Activated CD4-positive, alpha-beta T cell treated with anti-CD3 and anti-CD28 coated beads for 24 hours (primary cell): ENCODE measurements at regions not wholly inside any gene's neighbourhood (a gene's known extent, or its start where the extent isn't known, plus 50 kb on each side); places are given as distances from the start of the nearest gene placed in this dataset.
"Not testable (repeated sequence)": the region's sequence is repeated elsewhere in the genome, so short reads cannot be mapped to it uniquely, and the experiment has no call there.

ENCODE experiments used
- DNase-seq, 2 donors: peaks; one replicate each; pipeline ENCODE4 v3.0.0-alpha.2; 2020; ENCODE audit warnings: low read depth in 2 of 2

DNA sequence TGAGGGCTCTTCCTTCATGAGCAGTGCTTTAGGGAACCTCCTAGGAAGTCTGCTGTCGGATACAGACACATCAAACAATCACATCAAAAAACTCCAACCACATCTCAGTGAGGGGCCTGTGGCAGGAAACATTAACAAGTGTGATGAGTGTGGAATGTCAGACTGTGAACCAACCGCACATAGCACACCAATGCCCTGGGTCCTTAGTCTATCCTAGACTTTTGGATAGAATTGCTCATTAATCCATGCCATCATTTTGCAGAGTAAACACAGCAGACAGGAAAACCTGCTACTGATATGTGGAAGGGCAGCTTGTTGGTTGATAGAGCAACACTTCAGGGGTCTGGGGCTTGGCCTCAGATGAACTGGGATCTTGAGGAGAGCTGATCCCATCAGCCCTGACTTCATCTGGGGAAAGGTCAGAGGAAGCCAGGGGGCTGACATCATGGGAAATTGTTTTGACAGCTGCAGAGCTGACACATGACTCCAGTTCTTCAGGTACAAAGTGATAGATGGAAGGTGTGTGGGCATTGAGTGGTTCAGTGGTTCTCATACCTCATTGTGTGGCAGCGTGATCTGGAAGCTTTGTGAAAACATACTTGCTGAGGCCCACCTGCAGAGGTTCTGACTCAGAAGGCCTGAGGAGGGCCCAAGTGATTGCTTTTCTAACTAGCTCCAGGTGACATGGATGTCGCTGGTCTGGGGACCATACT lies 193.3 kb downstream of the DIRAS2 start:
- DNase-seq, result no peak

DNA sequence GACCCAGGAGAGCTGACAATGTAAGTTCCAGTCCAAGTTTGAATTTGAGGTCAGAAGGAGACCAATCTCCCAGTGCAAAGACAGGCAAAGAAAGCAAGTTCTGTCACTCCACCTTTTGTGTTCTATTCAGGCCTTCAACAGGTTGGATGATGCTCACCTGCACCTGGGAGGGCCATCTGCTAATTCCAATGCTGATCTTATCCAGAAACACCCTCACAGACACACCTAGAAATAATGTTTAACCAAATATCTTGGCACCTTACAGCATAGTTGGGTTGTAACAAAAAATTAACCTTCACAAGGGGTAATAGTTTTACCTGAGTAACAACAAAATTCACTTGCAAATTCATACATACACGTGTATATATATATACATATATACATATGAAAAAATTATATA lies 190.8 kb downstream of the DIRAS2 start:
- no peak for DNase-seq

DNA sequence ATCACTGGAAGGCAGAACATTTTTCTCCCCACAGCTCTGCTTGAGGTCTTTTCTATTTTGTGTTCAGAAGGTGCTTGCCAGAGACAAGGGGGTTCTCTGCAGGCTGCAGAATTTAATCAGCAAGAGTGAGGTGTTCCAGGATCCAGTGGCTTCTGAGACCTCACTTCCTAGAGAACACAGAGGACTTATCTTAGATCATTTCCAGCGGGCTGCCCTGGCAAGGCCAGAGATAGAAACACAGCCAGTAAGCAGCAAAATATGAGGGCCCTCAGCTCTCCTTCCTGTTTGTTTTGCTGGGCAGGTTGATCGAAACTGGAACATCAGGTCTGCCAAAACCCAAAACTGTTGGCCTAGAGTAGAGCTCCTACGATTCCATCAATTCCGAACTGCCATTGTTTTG lies 187.3 kb downstream of the DIRAS2 start:
- DNase-seq, result no peak

DNA sequence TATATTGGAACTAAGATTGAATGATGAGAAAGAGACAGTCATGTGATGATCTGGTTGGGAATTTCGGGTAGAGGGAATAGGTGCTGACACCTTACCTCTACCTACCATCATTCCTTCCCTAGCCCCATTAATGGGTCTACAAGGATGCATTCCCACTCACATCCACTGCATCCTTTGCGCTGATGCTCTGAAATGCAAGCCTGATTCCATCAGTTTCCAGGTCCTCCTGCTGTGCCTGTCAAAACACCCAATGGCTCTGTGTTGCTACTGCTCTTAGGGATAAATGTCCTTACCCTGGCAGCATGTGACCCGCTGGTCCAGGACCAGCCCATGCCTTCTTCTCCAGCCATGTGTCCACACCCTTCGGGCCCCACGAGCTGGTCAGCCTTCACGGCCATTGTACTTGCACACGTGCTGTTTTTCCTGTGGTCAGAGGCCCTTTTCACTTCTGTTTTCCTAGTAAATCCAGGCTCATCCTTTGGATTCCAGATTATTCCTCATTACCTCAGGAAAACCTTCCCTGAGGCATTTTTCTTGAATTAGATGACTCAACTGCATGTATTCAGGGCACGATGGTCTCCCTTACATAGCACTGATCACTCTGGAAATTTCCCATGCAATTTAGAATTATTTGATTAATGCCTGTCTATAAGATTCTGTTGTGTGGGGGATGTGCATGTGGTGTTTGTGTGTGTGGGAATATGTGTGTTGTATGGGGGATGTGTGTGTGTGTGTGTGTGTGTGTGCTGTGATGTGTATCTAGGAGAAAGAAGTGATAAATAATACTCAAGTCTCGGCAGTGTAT lies 185.0 kb downstream of the DIRAS2 start:
- DNase-seq, result no peak

DNA sequence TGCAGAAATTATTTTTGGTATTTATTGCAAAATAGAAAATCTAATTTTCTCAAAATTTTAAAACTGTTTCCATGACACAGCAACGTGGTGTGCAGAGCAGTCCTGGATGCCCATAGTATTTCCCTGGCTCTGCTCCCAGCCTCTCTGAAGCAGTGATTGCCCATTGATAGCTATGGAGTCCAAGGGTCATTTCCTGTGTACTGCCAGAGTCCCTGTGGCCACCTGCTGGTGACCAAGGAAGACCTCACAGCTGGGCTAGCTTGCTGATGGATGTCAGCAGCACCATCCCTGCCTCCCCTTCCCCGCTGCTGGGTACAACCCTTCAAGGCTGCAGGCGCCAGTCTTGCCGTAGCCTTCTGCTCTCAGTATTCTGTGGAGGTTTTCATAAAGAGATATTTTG lies 184.1 kb downstream of the DIRAS2 start:
- no peak for DNase-seq

DNA sequence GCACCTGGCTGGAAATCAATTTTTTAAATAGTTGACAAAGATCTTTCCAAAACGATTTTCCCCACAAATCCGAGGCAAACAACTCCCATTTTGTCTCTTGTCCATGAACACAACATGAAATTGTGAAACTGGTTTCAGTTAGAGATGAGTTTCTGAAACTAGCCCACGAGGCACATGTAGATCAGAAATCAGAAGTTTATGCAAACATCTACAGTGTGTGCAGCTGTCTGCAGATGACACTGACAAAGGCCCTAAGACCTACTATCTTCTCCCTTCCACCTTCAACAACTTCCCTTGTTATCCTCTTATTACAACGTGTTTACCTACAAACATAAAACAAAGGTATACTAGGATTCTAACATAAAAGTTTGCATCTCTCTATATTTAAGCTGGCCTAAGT lies 183.3 kb downstream of the DIRAS2 start:
- no peak for DNase-seq

DNA sequence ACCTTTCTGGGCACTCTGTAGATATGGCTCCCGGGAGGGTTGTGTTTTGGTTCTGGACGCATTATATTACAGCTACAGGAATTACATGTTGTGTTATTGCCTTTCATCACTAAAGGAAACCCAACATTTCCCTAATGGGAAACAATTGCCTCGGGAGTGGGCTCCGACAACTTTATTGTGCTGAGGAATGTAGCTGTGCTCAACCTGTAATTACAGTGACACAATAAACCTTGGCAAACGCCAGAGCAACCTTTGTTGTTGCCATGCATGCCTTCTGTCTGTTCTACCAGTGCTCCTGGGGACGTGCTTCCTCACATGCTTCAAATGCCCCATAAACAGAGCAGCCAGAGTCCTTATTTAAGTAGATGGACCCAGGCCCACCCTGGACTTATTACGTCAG lies 182.4 kb downstream of the DIRAS2 start:
- DNase-seq, result no peak

DNA sequence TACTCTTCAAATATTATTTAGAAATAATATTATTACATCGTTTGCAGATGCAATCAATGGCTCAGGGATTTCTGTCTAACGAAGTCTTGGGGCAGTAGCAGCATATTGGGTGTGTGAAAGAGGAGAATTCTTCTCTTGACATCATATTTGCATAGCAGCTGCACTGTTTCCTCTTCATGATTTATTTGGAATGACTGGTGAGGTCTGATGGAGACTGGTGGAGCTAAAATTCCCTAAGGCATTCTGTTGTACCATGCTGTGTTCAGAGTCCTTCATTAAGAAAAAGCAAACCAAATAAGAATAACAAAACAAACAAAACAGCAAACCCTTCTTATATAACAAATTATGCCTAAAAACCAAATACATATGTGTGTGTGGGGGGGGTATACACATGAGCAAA lies 177.6 kb downstream of the DIRAS2 start:
- no peak for DNase-seq

DNA sequence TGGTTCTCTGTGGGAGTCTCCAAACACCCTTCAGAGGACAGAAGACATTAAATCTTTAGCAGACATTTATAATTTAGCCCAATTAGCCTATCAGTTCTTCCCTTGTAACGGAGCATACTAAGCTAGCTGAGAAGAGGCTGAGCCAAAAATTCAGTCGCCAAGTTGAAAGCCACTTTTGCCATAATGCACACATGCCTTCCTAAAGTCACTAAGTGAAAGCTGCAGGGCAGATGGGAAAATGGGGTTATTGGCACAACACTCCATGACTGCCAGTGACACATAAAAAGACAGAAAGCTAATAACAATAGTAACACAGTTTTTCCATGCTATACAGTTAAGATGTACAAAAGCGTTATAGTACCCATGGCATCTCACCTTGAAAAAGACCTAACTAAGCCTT lies 176.2 kb downstream of the DIRAS2 start:
- DNase-seq, result no peak

DNA sequence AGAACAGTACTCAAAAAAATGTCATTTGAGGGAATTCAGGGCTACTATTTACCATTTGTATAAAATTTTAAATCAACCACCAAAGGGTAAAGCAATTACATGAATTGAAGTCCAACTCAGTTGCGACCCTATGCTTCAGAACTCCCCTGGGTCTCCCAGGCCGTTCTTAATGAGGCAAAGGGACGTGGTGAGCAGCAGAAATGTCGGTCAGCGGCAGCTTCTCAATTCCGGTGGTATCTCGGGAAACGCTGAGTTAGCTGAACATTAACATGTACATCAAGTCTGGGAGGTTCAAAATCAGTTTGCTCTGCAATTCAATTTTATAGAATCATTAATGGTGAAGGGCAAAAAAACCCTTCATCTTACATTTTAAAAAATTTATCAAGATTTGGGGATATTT lies 173.2 kb downstream of the DIRAS2 start:
- DNase-seq, result no peak

DNA sequence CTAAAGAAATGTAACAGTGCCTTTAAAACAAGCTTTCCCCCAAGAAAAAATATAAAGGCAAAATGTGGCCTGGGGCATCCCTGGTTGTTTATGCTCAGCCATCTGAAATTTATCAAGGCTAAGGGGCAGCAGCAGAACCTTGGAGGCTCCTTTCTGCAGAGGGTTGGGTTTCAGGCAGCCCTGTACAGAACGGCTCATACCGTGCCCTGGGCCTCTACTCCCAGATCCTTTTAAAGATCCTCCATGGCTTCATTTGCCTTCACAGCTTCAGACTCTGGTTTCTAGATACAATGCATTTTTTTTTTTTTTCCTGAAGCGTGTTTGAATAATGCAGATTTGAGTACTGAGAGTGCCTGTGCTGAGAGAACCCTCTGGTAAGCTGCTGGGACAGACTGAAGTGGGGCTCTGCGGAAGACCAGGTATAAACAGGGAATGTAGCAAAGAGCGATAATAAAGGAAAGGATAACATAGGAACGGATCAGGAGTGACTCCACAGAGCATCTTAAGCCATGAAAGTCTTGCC lies 172.7 kb downstream of the DIRAS2 start:
- DNase-seq, result no peak

DNA sequence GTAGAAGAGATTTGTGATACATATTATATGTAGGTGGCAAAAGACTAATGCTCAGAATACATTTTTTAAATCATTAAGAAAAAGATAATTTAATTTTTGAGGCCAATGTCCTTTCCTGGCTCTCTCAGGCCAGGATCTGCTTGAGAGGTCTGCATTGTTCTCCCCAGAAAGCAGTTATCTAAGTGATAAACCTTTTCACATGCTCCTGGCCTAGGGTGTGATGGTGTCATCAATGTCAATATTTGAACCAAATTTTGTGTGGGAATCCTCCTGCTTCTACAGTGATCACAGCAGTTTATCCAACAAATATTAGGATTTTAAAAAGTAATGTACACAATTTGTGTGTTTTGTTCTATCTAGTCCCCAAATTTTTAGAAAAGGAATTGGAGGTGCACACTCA lies 166.6 kb downstream of the DIRAS2 start:
- no peak for DNase-seq

DNA sequence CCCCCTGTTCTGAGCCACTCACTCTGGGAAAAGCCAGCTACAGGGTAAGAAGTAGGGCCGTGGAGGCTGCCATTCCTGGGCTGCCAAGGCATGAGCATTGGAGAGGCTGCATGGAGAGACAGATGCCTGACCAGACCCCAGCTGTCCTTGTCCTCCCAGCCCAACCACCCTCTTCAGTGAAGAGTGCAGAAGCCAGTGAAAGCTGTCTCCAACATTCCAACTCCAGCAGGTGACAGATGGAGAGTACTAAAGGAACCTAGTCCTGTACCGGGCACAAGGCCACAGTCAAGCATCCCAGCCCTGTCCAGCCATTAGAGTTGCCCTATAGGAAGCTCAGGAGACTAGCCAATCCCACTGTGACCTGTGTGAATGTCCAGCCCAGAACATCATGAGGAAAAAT lies 165.1 kb downstream of the DIRAS2 start:
- DNase-seq, result no peak

DNA sequence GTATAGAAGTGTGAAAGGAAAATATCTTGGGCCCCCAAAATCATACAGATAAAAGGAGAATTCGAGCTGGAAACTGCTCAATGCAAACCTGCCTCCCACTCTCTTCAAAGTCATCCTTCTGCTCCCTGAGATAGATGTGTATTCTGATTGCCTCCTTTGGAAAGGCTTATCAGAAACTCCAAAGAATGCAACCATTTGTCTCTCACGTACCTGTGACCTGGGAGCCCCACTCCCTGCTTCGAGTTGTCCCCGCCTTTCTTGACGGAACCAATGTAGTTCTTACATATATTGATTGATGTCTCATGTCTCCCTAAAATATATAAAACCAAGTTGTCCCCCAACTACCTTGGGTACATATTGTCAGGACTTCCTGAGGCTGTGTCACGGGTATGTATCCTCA lies 163.8 kb downstream of the DIRAS2 start:
- DNase-seq, result no peak

DNA sequence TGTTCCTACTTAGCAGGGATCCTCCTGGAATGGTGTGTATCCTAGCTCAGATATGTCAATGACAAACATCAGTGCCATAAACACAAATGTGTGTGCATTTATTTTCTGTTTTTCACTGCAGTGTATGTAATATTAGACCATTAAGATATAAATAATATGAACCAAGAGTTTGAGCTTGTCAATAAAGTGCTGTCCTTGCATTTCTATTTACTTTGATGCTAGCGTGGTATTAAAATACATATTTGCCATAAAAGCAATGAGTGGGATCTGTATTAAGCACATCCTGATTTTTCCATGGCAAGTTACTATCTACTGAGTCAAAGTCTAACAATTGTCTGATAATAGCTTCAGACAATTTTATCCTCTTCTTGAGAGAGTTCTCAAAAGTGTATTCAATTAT lies 157.6 kb downstream of the DIRAS2 start:
- DNase-seq, result no peak

DNA sequence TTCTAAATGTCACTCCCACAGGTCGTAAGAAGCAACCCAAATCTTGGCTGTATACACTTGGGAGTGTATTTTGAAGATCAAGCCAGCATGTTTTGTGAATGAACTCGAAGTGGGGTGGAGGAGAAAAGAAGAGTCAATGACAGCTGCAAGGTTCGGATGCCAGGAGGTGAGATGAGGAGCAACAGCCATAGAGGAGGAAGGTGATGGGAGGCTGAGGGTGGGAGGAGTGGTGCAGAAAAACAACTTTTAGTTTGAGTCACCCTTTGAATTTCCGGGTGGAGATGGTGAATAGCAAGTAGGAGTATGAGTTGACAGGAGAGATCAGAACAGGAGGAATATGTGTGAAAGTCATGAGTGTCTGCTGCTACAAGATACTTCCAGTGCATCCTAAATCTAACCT lies 153.6 kb downstream of the DIRAS2 start:
- no peak for DNase-seq

DNA sequence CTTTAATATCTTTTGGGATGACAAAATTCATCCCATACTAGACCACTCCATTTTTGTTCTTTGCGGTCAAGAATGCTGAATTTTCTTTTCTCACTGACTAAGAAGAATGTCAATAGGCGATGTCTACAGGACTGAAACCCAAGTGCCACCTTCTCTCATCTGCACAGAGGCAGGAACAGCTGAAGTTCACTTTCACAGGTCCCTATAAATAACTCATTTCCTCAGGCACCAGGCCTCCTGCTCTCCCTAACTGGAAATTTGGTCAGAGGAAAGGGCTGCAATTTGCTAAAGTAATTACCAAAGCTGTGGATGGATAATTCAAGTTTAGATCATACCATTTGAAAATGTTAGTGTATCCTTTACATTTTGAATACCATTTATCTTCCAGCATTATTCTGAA lies 142.9 kb downstream of the DIRAS2 start:
- DNase-seq, result no peak

DNA sequence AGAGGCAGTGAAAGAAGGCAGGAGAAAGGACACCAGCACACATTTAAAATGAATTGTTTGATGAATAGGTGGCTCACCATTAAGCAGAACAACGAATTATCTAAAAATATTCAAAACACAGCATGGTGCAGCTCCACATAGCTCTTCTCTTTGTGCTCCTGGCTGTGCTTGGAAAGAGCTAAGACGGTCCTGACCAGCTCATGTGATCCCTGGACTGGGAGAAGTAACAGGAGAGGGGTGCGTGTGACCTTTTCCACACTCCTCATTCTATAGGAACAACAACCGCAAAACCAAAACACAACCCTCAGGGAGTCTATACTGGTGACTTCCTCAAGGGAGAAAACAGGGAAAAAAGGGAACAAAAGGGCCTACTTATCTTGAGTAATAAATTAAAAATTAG lies 140.5 kb downstream of the DIRAS2 start:
- no peak for DNase-seq

DNA sequence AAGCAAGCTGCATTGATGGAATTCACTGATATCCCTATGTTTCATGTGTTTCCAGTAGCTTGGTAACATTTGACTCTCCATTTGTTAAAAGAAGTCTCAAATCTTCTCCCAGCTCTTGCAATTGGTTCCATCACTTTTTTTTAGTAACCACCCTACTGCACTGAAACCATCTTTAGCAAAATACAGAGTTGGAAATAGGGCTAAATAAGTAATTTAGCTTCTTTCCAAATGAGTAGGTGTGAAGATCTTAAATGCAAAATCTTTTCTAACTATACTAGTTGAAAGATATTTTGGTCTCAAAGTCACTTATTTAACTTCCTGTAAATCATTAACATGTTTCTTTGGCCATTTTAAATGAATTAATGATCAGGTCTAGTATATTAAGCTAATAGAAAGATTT lies 138.1 kb downstream of the DIRAS2 start:
- DNase-seq, result no peak

DNA sequence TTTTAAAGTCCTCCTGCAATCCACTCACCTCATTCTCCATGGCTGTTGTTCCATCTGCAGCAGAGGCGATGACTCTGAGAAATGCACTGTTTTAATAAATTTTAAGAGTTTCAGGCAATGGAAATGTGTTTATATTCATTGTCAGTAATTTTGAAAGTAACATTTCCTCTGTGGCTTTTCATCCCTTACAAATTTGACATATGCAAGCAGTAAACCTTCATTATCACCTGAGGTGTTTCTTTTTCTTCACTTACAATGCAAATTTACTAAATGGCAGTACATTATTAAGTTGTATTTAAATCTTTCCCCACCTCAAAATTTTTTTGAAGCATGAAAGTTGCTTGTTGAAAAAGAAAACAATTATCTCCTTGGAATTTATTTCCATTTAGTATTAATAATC lies 136.9 kb downstream of the DIRAS2 start:
- no peak for DNase-seq

DNA sequence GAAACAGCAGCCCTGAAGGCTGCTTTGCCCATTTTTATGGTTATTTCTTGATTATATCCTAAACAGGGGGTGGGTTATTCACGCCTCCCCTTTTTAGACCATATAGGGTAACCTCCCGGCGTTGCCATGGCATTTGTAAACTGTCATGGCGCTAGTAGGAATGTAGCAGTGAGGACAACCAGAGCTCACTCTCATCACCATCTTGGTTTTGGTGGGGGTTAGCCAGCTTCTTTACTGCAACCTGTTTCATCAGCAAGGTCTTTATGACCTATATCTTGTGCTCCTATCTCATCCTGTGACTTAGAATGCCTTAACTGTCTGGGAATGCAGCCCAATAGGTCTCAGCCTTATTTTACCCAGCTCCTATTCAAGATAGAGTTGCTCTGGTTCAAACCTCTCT lies 136.2 kb downstream of the DIRAS2 start:
- not testable (repeated sequence) for DNase-seq

DNA sequence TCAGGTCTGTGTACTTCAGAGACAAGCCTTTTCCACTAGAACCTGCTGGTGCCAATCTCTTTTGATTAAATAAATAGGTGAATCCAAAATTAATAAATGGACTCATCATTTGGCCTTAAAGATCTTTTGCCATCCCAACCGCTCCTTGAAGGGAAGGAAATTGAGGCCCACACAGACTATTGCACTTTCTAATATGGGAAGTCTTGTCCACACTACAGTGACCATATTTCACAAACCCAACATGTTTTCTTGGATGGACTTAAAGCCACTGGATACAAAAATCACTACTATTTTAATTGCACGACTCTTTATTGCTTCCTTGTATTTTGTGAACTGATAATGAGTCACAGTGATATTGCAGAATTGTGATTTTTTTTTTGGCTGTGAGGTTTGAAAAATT lies 135.0 kb downstream of the DIRAS2 start:
- no peak for DNase-seq

DNA sequence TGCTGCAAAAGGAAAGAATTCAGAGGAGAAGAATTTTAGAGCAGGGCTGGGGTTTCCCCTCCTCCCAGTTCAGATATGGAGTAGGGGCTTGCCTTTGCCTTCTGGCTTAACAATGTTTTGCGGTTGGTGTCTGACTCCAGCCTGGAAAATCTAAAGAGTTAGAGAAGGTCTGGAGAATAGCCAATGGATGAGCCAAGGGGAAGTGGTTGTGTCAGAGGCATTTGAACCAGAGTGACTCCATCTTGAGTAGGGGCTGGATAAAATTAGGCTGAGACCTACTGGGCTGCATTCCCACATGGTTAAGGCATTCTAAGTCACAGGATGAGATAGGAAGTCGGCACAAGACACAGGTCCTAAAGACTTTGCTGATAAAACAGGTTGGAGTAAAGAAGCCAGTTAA lies 133.7 kb downstream of the DIRAS2 start:
- DNase-seq, result no peak
